Testis (tissue), 2 donors: ENCODE measurements at regions not wholly inside any gene's neighbourhood (a gene's known extent, or its start where the extent isn't known, plus 50 kb on each side); places are given as distances from the start of the nearest gene placed in this dataset.
"Not testable (repeated sequence)": the region's sequence is repeated elsewhere in the genome, so short reads cannot be mapped to it uniquely, and the experiment has no call there.

Experiments used
- POLR2A ChIP-seq: fragments of 450-650 bp; IDR thresholded peaks from one replicate; pipeline ENCODE4 v1.6.1; 2017; ENCODE audit warnings: antibody characterized with exemption, mild to moderate bottlenecking, moderate library complexity
- TF ChIP-seq, protein P1 (sequence below), 3 experiments: fragments of 450-650 bp in 2 of 3; fragments of 200-600 bp in 1 of 3; sonication (generic) in 1 of 3; IDR thresholded peaks; one replicate each; pipeline ENCODE4 v1.5.1; 2016 to 2019; ENCODE audit warnings: antibody characterized with exemption in 3 of 3, mild to moderate bottlenecking in 2 of 3, moderate library complexity in 1 of 3

DNA sequence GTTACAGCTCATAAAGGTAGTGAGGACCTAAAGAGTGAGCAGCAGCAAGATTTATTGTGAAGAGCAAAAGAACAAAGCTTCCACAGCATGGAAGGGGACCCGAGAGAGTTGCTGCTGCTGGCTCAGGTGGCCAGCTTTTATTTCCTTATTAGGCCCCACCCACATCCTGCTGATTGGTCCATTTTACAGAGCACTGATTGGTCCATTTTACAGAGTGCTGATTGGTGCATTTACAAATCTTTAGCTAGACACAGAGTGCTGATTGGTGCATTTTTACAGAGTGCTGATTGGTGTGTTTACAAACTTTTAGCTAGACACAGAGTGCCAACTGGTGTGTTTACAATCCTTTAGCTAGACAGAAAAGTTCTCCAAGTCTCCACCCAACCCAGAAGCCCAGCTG is 256.2 kb upstream of the HTR1E start:
- TF ChIP-seq, protein P1, sequence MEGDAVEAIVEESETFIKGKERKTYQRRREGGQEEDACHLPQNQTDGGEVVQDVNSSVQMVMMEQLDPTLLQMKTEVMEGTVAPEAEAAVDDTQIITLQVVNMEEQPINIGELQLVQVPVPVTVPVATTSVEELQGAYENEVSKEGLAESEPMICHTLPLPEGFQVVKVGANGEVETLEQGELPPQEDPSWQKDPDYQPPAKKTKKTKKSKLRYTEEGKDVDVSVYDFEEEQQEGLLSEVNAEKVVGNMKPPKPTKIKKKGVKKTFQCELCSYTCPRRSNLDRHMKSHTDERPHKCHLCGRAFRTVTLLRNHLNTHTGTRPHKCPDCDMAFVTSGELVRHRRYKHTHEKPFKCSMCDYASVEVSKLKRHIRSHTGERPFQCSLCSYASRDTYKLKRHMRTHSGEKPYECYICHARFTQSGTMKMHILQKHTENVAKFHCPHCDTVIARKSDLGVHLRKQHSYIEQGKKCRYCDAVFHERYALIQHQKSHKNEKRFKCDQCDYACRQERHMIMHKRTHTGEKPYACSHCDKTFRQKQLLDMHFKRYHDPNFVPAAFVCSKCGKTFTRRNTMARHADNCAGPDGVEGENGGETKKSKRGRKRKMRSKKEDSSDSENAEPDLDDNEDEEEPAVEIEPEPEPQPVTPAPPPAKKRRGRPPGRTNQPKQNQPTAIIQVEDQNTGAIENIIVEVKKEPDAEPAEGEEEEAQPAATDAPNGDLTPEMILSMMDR (IDR thresholded peaks at IDR 0.05) = not testable (repeated sequence)
- TF ChIP-seq POLR2A = not testable (repeated sequence)
